AG08396 (cell line): ENCODE measurements at regions not wholly inside any gene's neighbourhood (a gene's known extent, or its start where the extent isn't known, plus 50 kb on each side); places are given as distances from the start of the nearest gene placed in this dataset.
A peak's percentile ranks its signal among the peaks of the same experiment; 100 is the strongest.
"Not testable (repeated sequence)": the region's sequence is repeated elsewhere in the genome, so short reads cannot be mapped to it uniquely, and the experiment has no call there.

ENCODE experiments used
- DNase-seq: peaks from one replicate; pipeline ENCODE4 v3.0.0; 2012; ENCODE audit warnings: low spot score, mixed read lengths

DNA sequence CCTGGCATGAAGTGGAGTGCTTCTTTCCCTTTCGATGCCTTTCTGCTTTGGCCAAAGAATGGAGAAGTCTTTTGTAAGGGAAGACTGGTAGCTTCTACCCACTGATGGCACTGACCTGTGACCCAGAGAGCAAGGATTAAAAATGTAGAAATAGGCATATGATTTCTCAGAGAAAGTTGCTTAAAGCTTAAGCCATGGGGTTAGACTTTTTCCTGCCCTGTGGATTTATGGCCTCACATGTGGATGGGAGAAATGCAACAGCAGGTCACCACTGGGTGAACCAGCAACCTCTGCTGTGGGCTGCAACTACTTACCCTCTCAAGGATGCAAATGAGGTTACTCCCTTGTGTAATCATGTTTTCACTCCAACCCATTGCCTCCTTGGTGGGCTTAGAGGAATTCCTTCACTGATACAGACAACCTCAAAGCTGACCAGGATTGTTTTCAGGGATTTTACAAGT lies 86.7 kb upstream of the CDC42EP3 start:
- DNase-seq: not testable (repeated sequence)

- DNase-seq: not testable (repeated sequence)
Measured at GRCh38 chr2:37759989-37760388, 88.5 kb upstream of the CDC42EP3 start.

DNA sequence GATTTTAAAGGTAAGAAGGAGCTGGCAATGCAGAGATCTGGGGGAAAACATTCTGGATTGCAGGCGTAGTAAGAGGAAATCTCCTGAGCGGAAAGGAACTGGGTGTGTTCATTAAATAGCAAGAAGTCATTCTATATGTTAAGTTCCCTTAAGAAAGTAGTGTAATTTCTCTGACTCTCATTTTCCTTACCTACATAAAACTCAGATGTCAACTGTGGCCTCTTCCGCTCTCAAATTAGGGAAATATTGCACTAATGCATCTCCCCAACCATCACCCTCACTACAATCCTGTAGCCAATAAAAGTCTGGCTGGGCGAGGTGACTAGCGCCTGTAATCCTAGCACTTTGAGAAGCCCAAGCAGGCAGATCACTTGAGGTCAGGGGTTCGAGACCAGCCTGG lies 89.0 kb upstream of the CDC42EP3 start:
- no peak for DNase-seq

GRCh38 chr2:37762281-37762680 lies 90.8 kb upstream of the CDC42EP3 start:
- not testable (repeated sequence) for DNase-seq

- DNase-seq: no peak
Measured at GRCh38 chr2:37764739-37765138, 93.3 kb upstream of the CDC42EP3 start.

- DNase-seq: no peak
Measured at GRCh38 chr2:37766106-37766505, 94.7 kb upstream of the CDC42EP3 start.

DNA sequence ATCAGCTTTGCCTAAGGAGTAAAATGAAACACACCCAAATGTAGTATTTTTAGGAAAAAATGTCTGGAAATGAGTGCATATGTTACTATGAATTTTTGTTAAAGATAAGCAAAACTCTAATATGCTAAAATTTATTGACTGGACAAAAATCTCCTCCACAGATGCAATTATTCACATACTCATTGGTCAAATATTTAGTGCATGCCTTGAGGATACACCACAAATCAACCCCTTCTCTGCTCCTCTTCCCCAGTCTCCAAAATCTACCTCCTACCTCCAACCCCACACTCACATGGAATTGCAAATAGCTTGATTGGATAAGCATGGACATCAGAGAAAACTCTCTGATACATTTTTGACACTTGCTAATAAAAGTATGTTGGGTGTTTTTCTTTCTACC lies 95.6 kb upstream of the CDC42EP3 start:
- DNase-seq: no peak

- DNase-seq: peak; percentile 73
Measured at GRCh38 chr2:37767959-37768925, 96.8 kb upstream of the CDC42EP3 start.

GRCh38 chr2:37769551-37769950 lies 98.1 kb upstream of the CDC42EP3 start:
- no peak for DNase-seq

DNA sequence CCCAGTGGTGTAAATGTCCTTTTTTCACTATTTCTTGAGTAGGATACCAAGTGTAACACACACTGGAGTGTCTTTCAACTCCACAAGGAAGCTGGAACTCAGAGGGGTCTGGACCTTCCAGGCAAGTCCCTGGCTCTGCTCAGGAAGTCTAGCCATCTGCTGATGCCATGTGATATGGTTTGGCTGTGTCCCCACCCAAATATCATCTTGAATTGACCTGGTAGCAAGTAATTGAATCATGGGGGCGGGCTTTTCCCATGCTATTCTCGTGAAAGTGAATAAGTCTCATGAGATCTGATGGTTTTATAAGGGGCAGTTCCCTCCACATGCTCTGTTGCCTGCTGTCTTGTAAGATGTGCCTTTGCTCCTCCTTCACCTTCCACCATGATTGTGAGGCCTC lies 99.4 kb upstream of the CDC42EP3 start:
- DNase-seq: no peak

DNA sequence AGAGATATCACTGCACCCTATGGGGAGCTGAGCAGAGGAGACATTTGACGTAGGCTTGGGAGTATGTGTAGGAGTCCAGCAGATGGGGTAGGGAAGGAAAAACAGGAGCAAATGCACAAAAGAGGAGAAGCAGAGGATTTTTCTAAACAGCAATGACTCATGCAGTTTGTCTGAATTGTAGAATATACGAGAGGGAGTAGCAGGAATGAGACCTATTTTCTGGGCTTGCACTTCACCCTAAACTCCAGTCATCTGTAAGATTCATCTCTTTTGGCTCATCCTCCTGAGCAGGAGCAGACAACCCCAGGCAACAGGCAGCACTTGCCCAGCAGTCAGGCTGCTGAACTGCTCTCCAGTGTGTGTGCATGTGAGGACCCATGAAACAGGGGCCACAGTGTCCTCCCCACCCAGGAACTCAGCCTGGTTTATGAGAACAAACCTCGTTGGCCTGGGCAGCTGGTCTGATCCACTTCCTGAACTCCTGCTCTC lies 100.2 kb upstream of the CDC42EP3 start:
- no peak for DNase-seq

GRCh38 chr2:37773371-37774130 lies 102.1 kb upstream of the CDC42EP3 start:
- no peak for DNase-seq

- not testable (repeated sequence) for DNase-seq
Measured at GRCh38 chr2:37774171-37774944, 102.9 kb upstream of the CDC42EP3 start.

DNA sequence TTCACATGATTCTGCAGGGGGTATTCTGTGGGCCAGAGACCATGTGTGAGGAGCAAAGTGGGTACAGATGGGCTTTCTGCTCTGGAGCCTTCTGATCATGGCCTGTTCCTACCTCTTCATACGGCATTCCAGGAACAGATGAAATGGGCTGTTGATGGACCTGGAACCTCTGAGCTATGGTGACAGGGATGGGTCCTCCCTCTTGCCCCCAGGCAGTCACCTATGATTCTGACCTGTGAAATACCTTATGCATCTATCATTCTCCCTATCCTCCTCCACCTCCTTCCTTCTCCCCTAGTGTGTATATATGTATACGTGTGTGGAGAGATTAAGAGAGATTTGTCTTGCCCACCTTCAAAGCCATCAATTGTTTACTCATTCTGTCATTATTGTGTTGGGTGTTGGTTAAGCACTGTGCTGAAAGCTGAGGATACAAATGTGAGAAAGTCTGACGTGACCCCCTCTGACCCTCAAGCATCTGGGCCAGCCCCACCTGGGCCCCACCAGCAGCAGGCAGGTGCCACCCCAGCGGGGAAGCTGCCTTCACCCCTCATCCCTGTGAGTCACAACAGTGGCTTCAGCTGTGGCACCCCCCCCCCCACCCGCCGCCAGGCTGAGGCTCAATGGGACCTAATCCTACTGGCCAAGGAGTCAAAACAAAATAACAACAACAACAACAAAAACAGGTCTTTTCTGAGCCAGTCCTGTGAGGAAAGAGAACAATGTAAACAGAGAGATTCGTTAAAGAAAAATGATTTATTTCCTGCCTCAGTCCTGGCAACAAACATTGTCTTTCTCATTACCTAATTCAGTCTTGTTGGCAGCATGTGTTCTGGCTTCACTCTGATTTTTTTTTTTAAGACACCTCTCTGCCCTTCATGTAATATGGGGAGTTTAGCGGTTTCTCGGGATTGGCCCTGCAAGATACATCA lies 103.8 kb upstream of the CDC42EP3 start:
- DNase-seq: no peak

GRCh38 chr2:37775908-37776250 lies 104.4 kb upstream of the CDC42EP3 start:
- DNase-seq: peak; percentile 46

GRCh38 chr2:37776487-37776886 lies 105.0 kb upstream of the CDC42EP3 start:
- peak; percentile 78 for DNase-seq

- no peak for DNase-seq
Measured at GRCh38 chr2:37779139-37779538, 107.7 kb upstream of the CDC42EP3 start.

DNA sequence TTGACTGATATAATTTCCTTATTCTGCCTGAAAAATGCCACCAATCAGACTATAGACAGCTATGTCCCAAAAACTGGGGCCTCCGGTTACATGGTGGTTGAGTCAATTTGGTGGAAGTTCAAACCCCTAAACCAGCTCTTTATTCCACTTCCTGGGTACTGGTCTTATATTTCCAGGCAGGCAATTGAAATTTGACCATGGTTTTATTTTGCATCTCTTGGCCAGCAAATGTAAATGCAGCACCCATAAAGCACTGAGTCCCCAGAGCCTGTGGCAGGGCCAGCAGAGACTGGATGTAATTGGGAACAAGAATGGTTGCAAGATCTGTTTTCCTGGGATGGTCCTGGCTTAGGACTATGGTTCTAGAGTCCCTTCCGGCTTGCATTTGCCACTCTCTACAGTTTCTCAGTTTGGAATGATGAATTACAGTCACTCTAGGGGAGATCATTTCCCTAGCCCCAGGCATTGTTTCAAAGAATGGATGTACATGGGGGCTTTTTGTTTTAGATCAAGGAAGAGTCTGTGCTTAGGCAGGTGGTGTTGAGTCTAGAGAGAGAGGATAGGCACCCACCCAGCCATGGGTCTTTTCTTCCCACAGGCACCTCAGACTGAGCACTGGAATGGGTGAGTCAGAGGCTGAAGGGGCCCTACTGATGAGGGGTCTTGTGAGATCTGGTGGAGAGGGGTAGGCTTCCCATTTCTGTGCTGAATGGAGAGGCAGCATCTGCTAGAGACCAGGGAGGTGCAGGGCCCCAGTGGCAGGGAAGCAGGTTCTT lies 108.4 kb upstream of the CDC42EP3 start:
- no peak for DNase-seq

- no peak for DNase-seq
Measured at GRCh38 chr2:37780387-37780676, 108.9 kb upstream of the CDC42EP3 start.

DNA sequence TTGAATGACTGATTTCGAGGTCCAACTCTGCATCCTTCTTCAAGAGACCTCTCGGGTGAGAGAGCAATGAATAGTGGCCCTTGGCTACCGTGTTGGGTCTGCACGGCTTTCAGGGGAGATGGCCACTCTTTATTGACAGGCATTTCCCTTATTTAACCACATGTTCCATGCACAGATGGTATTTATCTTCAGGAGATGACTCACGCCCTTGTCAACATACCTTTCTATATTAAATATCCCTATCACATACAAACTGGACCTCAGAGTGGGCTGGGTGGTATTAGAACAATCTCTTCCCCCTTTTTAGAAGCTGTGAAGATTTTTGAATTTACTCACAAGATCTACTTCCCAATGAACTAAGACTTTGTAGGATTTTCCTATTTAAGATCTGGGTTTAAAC lies 109.6 kb upstream of the CDC42EP3 start:
- DNase-seq: no peak
